ENCODE measurements at regions not wholly inside any gene's neighbourhood (a gene's known extent, or its start where the extent isn't known, plus 50 kb on each side); places are given as distances from the start of the nearest gene placed in this dataset.
"Not testable (repeated sequence)": the region's sequence is repeated elsewhere in the genome, so short reads cannot be mapped to it uniquely, and the experiment has no call there.

DNA sequence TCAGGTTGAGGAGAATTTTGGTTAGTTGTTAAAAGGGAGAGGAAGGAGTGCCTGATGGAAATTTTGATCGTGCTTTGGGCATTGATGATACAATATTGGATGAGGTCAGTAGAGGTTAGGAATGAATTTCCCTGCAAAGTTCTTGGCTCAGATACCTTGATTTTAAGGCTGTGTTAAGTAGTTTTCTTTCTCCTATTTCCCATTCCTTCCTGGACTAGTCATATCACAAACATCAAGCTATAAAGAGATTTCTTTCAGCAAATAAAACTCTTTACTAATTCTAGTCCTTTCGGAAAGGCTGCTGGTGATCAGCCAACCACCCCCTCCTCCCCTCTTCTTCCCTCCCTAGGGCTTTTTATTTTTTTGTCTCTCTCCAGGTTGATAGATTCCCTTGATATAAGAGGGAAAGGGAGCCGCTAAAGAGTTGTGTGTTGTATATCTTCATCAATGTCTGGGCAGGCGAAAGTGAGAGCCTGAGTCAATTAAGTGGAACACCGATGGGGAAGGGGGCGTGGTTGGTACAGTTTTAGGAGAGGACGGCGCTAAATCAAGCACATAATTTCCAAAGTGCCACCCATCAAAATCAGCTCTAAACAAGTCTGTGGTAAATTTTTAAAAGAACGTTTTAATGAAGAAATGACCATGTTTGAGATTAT, 100.1 kb upstream of the PLXNA2 start:
- no peak overlapping the region for H3K4me3 ChIP-seq (ENCODE audit: low read depth, low read length)
- no peak for DNase-seq (ENCODE audit: low read depth)

- no peak overlapping the region for H3K4me3 ChIP-seq (ENCODE audit: low read depth, low read length)
- no peak for DNase-seq (ENCODE audit: low read depth)
Measured at GRCh38 chr1:208347191-208347590, 103.0 kb upstream of the PLXNA2 start.

DNA sequence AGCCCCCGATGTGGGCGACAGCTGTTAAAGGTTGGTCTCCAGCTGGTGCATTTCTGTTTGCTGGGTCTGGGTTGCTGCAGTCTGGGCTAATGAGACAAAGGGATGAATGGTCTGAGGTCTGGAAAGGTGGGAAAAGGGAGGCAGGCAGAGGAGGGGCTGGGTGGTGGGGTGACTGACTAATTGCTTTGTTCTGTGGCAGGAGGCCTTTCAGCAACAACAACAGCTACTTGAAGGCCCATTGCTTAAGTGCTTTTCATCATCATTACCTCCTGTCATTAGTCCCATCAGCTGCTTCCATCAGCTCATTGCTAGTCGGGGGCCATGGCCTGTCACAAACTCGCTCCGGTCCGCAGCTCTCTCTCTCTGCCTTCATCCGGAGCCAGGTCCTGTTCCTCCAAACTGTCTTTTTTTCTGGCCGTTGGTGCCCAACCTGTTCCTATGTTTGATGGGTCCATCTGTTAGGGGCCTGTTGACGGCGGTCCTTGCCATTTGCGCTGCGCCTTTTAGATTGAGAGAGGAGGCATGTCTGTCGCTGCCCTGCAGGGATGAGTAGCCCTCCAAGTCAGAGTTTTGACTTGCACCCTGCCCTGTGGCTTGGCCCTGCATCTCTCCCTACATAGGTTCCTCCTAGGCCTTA, 105.6 kb upstream of the PLXNA2 start:
- H3K4me3 ChIP-seq (ENCODE audit: low read depth, low read length): no peak overlapping the region
- no peak for DNase-seq (ENCODE audit: low read depth)

GRCh38 chr1:208350815-208351214, 106.6 kb upstream of the PLXNA2 start:
- no peak for DNase-seq (ENCODE audit: low read depth)
- no peak overlapping the region for H3K4me3 ChIP-seq (ENCODE audit: low read depth, low read length)

- no peak overlapping the region for H3K4me3 ChIP-seq (ENCODE audit: low read depth, low read length)
- DNase-seq (ENCODE audit: low read depth): no peak
Measured at GRCh38 chr1:208351838-208352237, 107.7 kb upstream of the PLXNA2 start.

GRCh38 chr1:208353797-208354196, 109.6 kb upstream of the PLXNA2 start:
- not testable (repeated sequence) for DNase-seq (ENCODE audit: low read depth); H3K4me3 ChIP-seq (ENCODE audit: low read depth, low read length)

DNA sequence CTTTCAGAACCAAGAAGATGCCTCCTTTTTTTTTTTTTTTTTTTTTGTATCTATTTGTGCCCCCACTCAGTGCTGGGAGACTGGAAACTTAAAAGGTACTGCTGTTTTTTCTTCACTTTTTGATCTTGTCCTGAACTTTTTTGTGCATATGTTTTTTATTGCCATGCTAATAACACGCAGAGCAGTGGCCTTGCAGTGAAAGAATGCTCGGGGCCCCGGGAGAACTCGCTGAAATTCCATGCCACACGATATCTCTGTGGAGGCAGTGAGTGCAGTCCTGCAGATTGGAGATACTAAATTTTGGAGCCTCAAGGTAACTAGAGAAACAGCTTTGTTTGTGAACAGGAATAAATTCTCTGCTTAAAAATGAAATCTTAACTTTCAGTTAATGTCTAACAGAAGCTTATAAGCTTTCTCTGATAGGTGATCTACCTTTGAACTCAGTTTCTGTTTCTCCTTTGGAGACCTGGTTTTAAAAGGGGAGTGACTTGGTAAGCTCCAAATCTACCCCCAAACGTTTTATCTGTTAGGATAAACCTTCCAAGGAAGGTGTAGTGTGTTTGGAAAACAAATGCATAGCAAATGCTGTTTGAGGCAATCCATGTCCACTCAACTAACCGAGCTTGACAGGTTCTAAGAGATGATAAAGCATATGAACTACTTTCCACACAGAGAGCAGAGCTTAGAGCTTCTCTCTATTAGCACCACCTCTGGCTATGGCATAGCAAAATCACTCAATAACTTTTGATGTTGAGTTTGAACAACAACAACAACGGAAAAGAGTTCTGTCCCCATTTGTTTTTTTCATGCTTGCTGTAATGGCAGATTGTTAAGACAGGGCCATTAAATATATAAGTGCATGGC, 113.7 kb upstream of the PLXNA2 start:
- H3K4me3 ChIP-seq (ENCODE audit: low read depth, low read length): no peak overlapping the region
- no peak for DNase-seq (ENCODE audit: low read depth)

DNA sequence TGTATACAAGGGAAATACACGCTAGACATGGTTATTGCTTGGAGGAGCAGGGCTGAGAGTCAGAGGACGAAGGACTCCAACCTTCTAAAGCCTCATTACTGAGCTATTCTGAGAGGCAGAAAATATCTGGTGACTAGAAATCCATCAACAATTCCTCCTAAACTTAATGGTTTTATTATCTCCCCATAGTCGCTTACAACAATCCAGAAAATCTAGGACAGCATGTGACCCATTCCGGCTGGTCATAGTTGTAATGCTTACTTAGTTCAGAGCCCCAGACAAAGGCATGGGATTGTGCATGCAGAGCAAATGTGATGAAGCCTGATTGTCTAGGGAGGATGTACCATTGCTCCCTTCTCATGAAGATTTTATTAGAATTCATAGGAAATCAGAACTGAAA, 114.5 kb upstream of the PLXNA2 start:
- no peak overlapping the region for H3K4me3 ChIP-seq (ENCODE audit: low read depth, low read length)
- no peak for DNase-seq (ENCODE audit: low read depth)

DNA sequence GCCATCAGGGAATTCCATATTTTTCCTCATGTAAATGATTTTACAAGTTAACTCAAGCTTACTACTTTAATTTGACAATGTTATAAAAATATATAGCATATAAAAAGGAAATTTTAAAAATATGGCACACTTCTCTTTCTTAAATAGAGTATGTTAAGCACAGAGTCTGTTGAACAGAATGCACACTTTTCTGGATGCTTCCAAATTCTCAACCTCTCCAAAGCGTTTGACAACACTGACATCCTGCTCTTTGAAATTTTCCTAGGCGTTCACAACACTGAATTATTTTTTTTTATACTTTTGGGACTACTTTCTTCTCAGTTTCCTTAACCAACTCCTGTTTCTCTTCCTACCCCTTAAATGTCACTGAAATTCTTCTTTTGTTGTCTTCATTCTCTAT, 117.8 kb upstream of the PLXNA2 start:
- no peak for DNase-seq (ENCODE audit: low read depth)
- no peak overlapping the region for H3K4me3 ChIP-seq (ENCODE audit: low read depth, low read length)

GRCh38 chr1:208366559-208366958, 122.4 kb upstream of the PLXNA2 start:
- no peak overlapping the region for H3K4me3 ChIP-seq (ENCODE audit: low read depth, low read length)
- DNase-seq (ENCODE audit: low read depth): no peak

- H3K4me3 ChIP-seq (ENCODE audit: low read depth, low read length): no peak overlapping the region
- no peak for DNase-seq (ENCODE audit: low read depth)
Measured at GRCh38 chr1:208369045-208369444, 124.9 kb upstream of the PLXNA2 start.

- no peak overlapping the region for H3K4me3 ChIP-seq (ENCODE audit: low read depth, low read length)
- no peak for DNase-seq (ENCODE audit: low read depth)
Measured at GRCh38 chr1:208369658-208370057, 125.5 kb upstream of the PLXNA2 start.

DNA sequence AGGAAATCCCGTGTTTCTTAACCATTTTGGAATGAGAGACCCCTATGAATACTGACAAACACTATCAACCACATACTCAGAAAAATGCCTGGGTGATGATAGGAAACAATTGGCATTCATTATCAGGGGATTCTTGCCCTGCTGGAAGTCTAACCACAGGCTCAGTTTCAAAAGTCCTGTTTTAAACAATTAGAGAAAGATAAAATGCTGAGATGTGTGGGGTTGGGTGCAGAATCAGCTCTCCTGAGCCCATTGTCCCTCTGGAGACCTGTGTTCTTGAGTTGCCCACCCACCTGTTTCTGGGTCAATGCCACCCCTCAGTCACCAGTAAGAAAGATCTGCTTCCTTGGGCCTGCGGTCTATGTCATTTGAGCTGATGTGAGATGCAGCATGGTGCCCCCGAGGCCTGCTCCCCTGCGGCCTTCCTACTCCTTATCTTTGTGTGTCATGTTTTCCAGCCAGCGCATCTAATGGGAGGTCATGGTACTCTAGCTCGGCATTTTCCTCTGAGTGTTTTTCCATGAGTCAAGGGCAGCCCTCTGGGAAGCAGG, 130.3 kb upstream of the PLXNA2 start:
- DNase-seq (ENCODE audit: low read depth): no peak

GRCh38 chr1:208381481-208381880, 137.3 kb upstream of the PLXNA2 start:
- no peak for DNase-seq (ENCODE audit: low read depth)
- H3K4me3 ChIP-seq (ENCODE audit: low read depth, low read length): no peak overlapping the region

More for the DNA sequence above, 130.3 kb upstream of the PLXNA2 start:
- no peak overlapping the region for H3K4me3 ChIP-seq (ENCODE audit: low read depth, low read length)

- no peak overlapping the region for H3K4me3 ChIP-seq (ENCODE audit: low read depth, low read length)
- DNase-seq (ENCODE audit: low read depth): no peak
Measured at GRCh38 chr1:208387908-208388811, 144.0 kb upstream of the PLXNA2 start.

- H3K4me3 ChIP-seq (ENCODE audit: low read depth, low read length): no peak overlapping the region
- DNase-seq (ENCODE audit: low read depth): no peak
Measured at GRCh38 chr1:208393416-208393815, 149.2 kb upstream of the PLXNA2 start.

DNA sequence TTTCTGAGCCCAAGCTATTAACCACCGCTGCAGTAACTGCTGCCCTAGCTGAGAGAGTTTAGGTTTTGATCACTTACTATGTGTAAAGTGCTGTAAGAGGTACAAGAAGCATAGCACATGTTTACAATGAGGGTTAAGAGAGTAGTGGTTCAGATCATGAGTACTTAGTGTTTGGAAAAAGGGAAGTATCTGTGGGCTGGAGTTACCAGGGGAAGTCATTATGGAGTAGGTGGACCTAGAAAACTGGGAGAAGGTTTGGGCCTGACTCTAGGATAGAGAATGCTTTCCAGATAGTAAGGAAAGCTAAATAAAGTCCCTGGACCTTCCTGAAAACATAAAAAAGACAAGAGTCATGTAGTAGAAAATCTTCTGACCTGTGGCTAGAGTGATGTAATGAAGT, 149.6 kb upstream of the PLXNA2 start:
- DNase-seq (ENCODE audit: low read depth): no peak
- no peak overlapping the region for H3K4me3 ChIP-seq (ENCODE audit: low read depth, low read length)

GRCh38 chr1:208397286-208397685, 153.1 kb upstream of the PLXNA2 start:
- DNase-seq (ENCODE audit: low read depth): no peak
- H3K4me3 ChIP-seq (ENCODE audit: low read depth, low read length): no peak overlapping the region

DNA sequence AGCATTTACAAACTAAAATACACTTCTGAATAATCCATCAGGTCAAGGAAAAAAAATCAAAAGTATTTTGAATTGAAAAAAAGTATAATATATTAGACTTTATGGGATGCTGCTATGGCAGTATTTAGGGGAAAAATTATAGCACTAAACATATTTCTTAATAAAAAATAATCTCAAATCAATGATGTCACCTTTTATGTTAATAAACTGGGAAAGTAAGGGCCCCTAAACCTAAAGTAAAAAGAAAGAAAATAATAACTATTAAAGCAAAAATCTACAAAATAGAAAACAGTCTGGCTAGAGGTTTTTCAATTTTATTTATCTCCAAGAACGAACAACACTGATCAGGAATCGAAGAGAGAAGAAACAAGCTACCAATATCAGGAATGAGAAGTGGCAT, 160.8 kb upstream of the PLXNA2 start:
- DNase-seq (ENCODE audit: low read depth): no peak
- no peak overlapping the region for H3K4me3 ChIP-seq (ENCODE audit: low read depth, low read length)
